Dermis microvascular lymphatic vessel endothelial cell (primary cell): ENCODE measurements at regions not wholly inside any gene's neighbourhood (a gene's known extent, or its start where the extent isn't known, plus 50 kb on each side); places are given as distances from the start of the nearest gene placed in this dataset.
"Not testable (repeated sequence)": the region's sequence is repeated elsewhere in the genome, so short reads cannot be mapped to it uniquely, and the experiment has no call there.

Source experiments
- DNase-seq, 2 donors: peaks; one replicate each; pipeline versions ENCODE4 v3.0.0 to v3.0.0-alpha.2; 2010; ENCODE audit warnings: low read depth in 2 of 2

GRCh38 chr7:37545619-37546534 lies 97.2 kb upstream of the ELMO1 start:
- no peak for DNase-seq

GRCh38 chr7:37546677-37547076 lies 98.0 kb upstream of the ELMO1 start:
- DNase-seq, result no peak

GRCh38 chr7:37549076-37549931 lies 100.6 kb upstream of the ELMO1 start:
- no peak for DNase-seq

GRCh38 chr7:37550426-37550825 lies 101.8 kb upstream of the ELMO1 start:
- no peak for DNase-seq

GRCh38 chr7:37550872-37551271 lies 102.2 kb upstream of the ELMO1 start:
- no peak for DNase-seq

- no peak for DNase-seq
Measured at GRCh38 chr7:37552030-37552429, 103.4 kb upstream of the ELMO1 start.

GRCh38 chr7:37552439-37552838 lies 103.8 kb upstream of the ELMO1 start:
- DNase-seq, result not testable (repeated sequence)

- DNase-seq, result no peak
Measured at GRCh38 chr7:37555528-37555927, 106.9 kb upstream of the ELMO1 start.

GRCh38 chr7:37557571-37558209 lies 109.0 kb upstream of the ELMO1 start:
- no peak for DNase-seq

- DNase-seq, result no peak
Measured at GRCh38 chr7:37558320-37559096, 109.8 kb upstream of the ELMO1 start.

GRCh38 chr7:37570145-37570544 lies 113.4 kb upstream of the GPR141 start:
- DNase-seq, result no peak

GRCh38 chr7:37571806-37572205 lies 111.8 kb upstream of the GPR141 start:
- no peak for DNase-seq

- DNase-seq, result no peak
Measured at GRCh38 chr7:37577412-37577811, 106.2 kb upstream of the GPR141 start.

GRCh38 chr7:37577901-37578300 lies 105.7 kb upstream of the GPR141 start:
- no peak for DNase-seq

- no peak for DNase-seq
Measured at GRCh38 chr7:37578350-37578749, 105.2 kb upstream of the GPR141 start.

- no peak for DNase-seq
Measured at GRCh38 chr7:37580376-37580775, 103.2 kb upstream of the GPR141 start.

- peak; percentile 7 to 32 for DNase-seq
Measured at GRCh38 chr7:37584651-37585463, 98.7 kb upstream of the GPR141 start.

- no peak for DNase-seq
Measured at GRCh38 chr7:37590824-37591223, 92.7 kb upstream of the GPR141 start.

GRCh38 chr7:37592366-37592765 lies 91.2 kb upstream of the GPR141 start:
- DNase-seq, result no peak

- DNase-seq, result no peak
Measured at GRCh38 chr7:37594602-37595001, 89.0 kb upstream of the GPR141 start.
